OCI-LY3 (cell line): ENCODE measurements at regions not wholly inside any gene's neighbourhood (a gene's known extent, or its start where the extent isn't known, plus 50 kb on each side); places are given as distances from the start of the nearest gene placed in this dataset.

ENCODE experiments used
- CTCF ChIP-seq: fragments of 200-600, 300-600 bp; sonication (generic); IDR thresholded peaks from 2 replicates; pipeline ENCODE4 v1.5.1; 2014; ENCODE audit warnings: antibody characterized with exemption, low read length, low read depth
- EZH2phosphoT487 ChIP-seq: fragments of 200-600 bp; shearing (Covaris generic); IDR thresholded peaks from 2 replicates; pipeline ENCODE4 v1.6.1; 2018; ENCODE audit warnings: antibody characterized with exemption, mixed run types, low read depth

- TF ChIP-seq CTCF (no peak), EZH2phosphoT487 (no peak)
Measured at GRCh38 chr3:81040107-81040506, 721.3 kb downstream of the GBE1 start.
